OCI-LY7 (cell line): ENCODE measurements at regions not wholly inside any gene's neighbourhood (a gene's known extent, or its start where the extent isn't known, plus 50 kb on each side); places are given as distances from the start of the nearest gene placed in this dataset.

Experiments
- BruUV-seq: library from RNA; stranded (reverse); fragments of 400-500 nt; replicated peaks from 2 replicates; lab custom pipeline; 2021; lab: Mats Ljungman, UMichigan
- CTCF ChIA-PET: fragments of 300-600 bp; sonication (Branson Sonifier 250); formaldehyde crosslinking; loops from one replicate; lab custom pipeline; 2022; ENCODE audit warnings: antibody characterized with exemption; ENCODE audit not compliant: unreplicated experiment; lab: Charles Lee
- POLR2A ChIA-PET: fragments of 300-600 bp; sonication (Branson Sonifier 250); formaldehyde crosslinking; loops from one replicate; lab custom pipeline; 2022; ENCODE audit warnings: antibody characterized with exemption; lab: Charles Lee
- DNase-seq: peaks from one replicate; pipeline ENCODE4 v3.0.0-alpha.2; 2015; ENCODE audit warnings: low spot score
- H2AFZ ChIP-seq: fragments of 200-600 bp; sonication (generic), shearing (Covaris generic); 2 replicates; pipeline ENCODE4 v1.6.1; 2014; ENCODE audit warnings: mild to moderate bottlenecking, antibody characterized with exemption, low read length, moderate library complexity
- H3K27ac ChIP-seq: fragments of 200-600 bp; sonication (generic); 2 replicates; pipeline ENCODE4 v1.5.1; 2014; ENCODE audit warnings: mixed run types, low read depth, mild to moderate bottlenecking, moderate library complexity, low read length, inconsistent platforms; ENCODE audit not compliant: poor library complexity, severe bottlenecking
- H3K36me3 ChIP-seq: fragments of 200-600 bp; sonication (generic); 2 replicates; pipeline ENCODE4 v1.6.1; 2014; ENCODE audit warnings: mild to moderate bottlenecking, antibody characterized with exemption, low read length, moderate library complexity, mixed read lengths; ENCODE audit not compliant: insufficient read depth
- H3K4me1 ChIP-seq: fragments of 200-600 bp; sonication (generic); 2 replicates; pipeline ENCODE4 v1.5.1; 2014; ENCODE audit warnings: mild to moderate bottlenecking, low read length; ENCODE audit not compliant: insufficient read depth, poor library complexity, severe bottlenecking
- H3K4me2 ChIP-seq: fragments of 200-600 bp; sonication (generic); 2 replicates; pipeline ENCODE4 v1.6.1; 2014; ENCODE audit warnings: mild to moderate bottlenecking, low read length
- H3K4me3 ChIP-seq: fragments of 200-600 bp; sonication (generic); 2 replicates; pipeline ENCODE4 v1.5.1; 2014; ENCODE audit warnings: mild to moderate bottlenecking, low read depth, low read length; ENCODE audit not compliant: poor library complexity, severe bottlenecking
- H3K79me2 ChIP-seq: fragments of 200-600 bp; sonication (generic); 2 replicates; pipeline ENCODE4 v1.6.1; 2016; ENCODE audit warnings: low read depth, mild to moderate bottlenecking, low read length, moderate library complexity, mixed read lengths; ENCODE audit not compliant: insufficient read depth
- H3K9me2 ChIP-seq: fragments of 200-600 bp; sonication (generic); 2 replicates; pipeline ENCODE4 v1.6.1; 2016; ENCODE audit warnings: mild to moderate bottlenecking, low read length, mixed read lengths; ENCODE audit not compliant: insufficient read depth
- H3K9me3 ChIP-seq: fragments of 200-600 bp; sonication (generic); 2 replicates; pipeline ENCODE4 v1.6.1; 2014; ENCODE audit warnings: mild to moderate bottlenecking, mixed run types, low read length, mixed read lengths
- H4K20me1 ChIP-seq: fragments of 200-600 bp; sonication (generic); 2 replicates; pipeline ENCODE4 v1.6.1; 2014; ENCODE audit warnings: mild to moderate bottlenecking, antibody characterized with exemption, low read length, moderate library complexity, mixed read lengths; ENCODE audit not compliant: insufficient read depth
- EZH2phosphoT487 ChIP-seq: fragments of 200-600 bp; sonication (generic); IDR thresholded peaks from 2 replicates; pipeline ENCODE4 v1.6.1; 2018; ENCODE audit warnings: low read depth, borderline replicate concordance, mild to moderate bottlenecking, mixed run types, antibody characterized with exemption, low read length, moderate library complexity, mixed read lengths
- intact Hi-C: fragments of 100-400 bp; cut with micrococcal nuclease; formaldehyde crosslinking; loops from one replicate; pipeline ENCODE4 v1.10.0; 2022; ENCODE audit not compliant: unreplicated experiment
- TF ChIP-seq, protein P1 (sequence below): fragments of 200-600 bp; sonication (generic); conservative IDR thresholded peaks from 2 replicates; pipeline ENCODE4 v1.5.1; 2014; ENCODE audit warnings: mild to moderate bottlenecking, antibody characterized with exemption, low read length, moderate library complexity, mixed read lengths

DNA sequence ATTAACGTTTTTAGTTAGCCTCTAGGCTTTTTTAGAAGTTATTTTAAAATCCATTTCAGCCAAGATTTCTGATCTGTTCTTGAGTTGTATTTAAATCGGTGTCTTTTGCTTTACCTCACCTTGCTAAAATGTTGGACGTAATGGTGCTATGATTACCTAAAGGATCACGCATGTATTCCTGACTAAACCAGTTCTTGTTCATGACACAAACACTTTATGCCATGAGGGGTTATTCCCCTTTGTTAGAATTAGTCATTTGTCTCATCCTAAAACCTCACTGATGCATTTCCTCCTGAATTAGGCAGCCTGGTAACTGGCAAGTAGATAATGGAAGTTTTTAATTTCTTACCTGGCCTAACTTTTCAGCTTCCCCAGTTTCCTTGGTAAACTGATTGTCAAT lies 185.4 kb upstream of the TANK start:
- no TSS peak for BruUV-seq
- CTCF ChIA-PET: no interaction called here
- POLR2A ChIA-PET: interaction anchor here (1.0 kb wide), 1 partner anchor 11 kb away, joined by 3 read pairs; no protein-coding TSS in a partner anchor

DNA sequence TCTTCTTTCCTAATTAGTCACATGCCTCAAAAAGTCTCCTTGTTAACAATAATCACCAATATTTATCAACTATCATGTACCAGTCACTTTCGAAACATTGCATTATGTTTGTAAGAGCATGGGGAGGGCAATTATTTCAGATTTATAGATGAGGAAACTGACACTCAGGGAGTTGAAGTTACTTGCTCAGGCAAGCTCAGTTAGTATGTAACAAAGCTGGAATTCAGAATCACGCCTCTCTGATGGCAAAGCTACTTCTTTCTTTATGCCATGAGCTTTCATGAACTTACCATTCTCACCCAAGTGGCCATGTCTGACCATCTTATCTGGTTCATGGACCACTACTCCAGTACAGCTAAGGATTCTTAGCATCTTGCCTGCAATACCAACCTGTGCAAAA lies 183.4 kb upstream of the TANK start:
- no peak for TF ChIP-seq EZH2phosphoT487
- TF ChIP-seq, protein P1, sequence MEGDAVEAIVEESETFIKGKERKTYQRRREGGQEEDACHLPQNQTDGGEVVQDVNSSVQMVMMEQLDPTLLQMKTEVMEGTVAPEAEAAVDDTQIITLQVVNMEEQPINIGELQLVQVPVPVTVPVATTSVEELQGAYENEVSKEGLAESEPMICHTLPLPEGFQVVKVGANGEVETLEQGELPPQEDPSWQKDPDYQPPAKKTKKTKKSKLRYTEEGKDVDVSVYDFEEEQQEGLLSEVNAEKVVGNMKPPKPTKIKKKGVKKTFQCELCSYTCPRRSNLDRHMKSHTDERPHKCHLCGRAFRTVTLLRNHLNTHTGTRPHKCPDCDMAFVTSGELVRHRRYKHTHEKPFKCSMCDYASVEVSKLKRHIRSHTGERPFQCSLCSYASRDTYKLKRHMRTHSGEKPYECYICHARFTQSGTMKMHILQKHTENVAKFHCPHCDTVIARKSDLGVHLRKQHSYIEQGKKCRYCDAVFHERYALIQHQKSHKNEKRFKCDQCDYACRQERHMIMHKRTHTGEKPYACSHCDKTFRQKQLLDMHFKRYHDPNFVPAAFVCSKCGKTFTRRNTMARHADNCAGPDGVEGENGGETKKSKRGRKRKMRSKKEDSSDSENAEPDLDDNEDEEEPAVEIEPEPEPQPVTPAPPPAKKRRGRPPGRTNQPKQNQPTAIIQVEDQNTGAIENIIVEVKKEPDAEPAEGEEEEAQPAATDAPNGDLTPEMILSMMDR: no peak
- Histone ChIP-seq H3K9me3 (no peaks in the 10 kb centered on the region), H3K36me3 (no peaks in the 10 kb centered on the region), H3K4me2 (no peak overlapping the region), H4K20me1 (no peaks in the 10 kb centered on the region), H3K27ac (no peak overlapping the region), H3K4me1 (no peaks in the 10 kb centered on the region), H2AFZ (no peak overlapping the region), H3K9me2 (no peaks in the 10 kb centered on the region), H3K79me2 (no peaks in the 10 kb centered on the region), H3K4me3 (no peak overlapping the region)
- intact Hi-C loops: no loop called here
- no peak for DNase-seq
- POLR2A ChIA-PET: interaction anchor here (1.0 to 1.7 kb wide), 2 partner anchors 9 to 17 kb away, joined by 5 to 9 read pairs; no protein-coding TSS in a partner anchor
- BruUV-seq: no TSS peak
- CTCF ChIA-PET: no interaction called here

More for the DNA sequence above, 185.4 kb upstream of the TANK start:
- Histone ChIP-seq H3K9me3 (no peaks in the 10 kb centered on the region), H3K4me3 (no peak overlapping the region), H2AFZ (no peak overlapping the region), H3K4me1 (no peaks in the 10 kb centered on the region), H3K27ac (no peak overlapping the region), H3K36me3 (no peaks in the 10 kb centered on the region), H3K4me2 (no peak overlapping the region), H3K9me2 (no peaks in the 10 kb centered on the region), H4K20me1 (no peaks in the 10 kb centered on the region), H3K79me2 (no peaks in the 10 kb centered on the region)
- intact Hi-C loops: loop anchor here (5.0 kb wide), 1 partner anchor 648 kb away; no protein-coding TSS in a partner anchor
- DNase-seq: no peak
- TF ChIP-seq EZH2phosphoT487: no peak
- TF ChIP-seq, protein P1: no peak

DNA sequence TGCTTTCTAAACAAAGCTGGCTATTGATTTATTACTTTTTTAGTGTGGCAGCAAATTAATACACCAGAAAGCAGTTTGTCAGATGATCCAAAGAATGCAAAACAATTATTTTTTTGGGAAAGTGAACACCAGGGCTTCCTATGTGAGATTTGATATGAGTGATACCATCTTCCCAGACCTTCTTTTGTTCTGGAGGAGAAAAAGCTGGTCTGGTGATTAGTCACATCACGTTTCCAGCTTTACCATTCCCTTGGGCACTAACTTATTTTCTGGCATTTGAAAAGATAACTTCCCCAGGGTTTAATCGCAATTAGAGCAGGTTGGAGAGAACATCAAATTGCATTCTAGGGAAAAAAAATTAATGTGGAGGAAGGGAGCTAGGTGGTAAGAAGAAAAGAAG lies 182.9 kb upstream of the TANK start:
- intact Hi-C loops: no loop called here
- Histone ChIP-seq H2AFZ (no peak overlapping the region), H3K36me3 (no peaks in the 10 kb centered on the region), H4K20me1 (no peaks in the 10 kb centered on the region), H3K27ac (no peak overlapping the region), H3K4me1 (no peaks in the 10 kb centered on the region), H3K4me3 (no peak overlapping the region), H3K4me2 (no peak overlapping the region), H3K79me2 (no peaks in the 10 kb centered on the region), H3K9me3 (no peaks in the 10 kb centered on the region), H3K9me2 (no peaks in the 10 kb centered on the region)
- CTCF ChIA-PET: interaction anchor here (1.1 kb wide), 1 partner anchor 13 kb away, joined by 3 read pairs; no protein-coding TSS in a partner anchor
- BruUV-seq: no TSS peak
- DNase-seq: no peak
- POLR2A ChIA-PET: interaction anchor here (0.9 to 1.7 kb wide), 4 partner anchors 9 to 46 kb away, joined by 3 to 9 read pairs (median 4); no protein-coding TSS in a partner anchor
- no peak for TF ChIP-seq EZH2phosphoT487
- TF ChIP-seq, protein P1: no peak
